GM12891 (cell line): ENCODE measurements at regions not wholly inside any gene's neighbourhood (a gene's known extent, or its start where the extent isn't known, plus 50 kb on each side); places are given as distances from the start of the nearest gene placed in this dataset.

Source experiments
- DNase-seq: peaks from one replicate; pipeline ENCODE4 v3.0.0; 2011; ENCODE audit warnings: low spot score; ENCODE audit not compliant: insufficient read length
- FAIRE-seq: peaks from 2 replicates; lab custom pipeline; 2011; peaks lifted over from hg19 to GRCh38; lab: Jason Lieb, UNC
- PAX5 ChIP-seq: IDR thresholded peaks from 2 replicates; pipeline ENCODE4 v1.6.1; 2011; ENCODE audit warnings: low read length, moderate library complexity, mild to moderate bottlenecking; ENCODE audit not compliant: insufficient read depth, severe bottlenecking
- POLR2A ChIP-seq: IDR thresholded peaks from 2 replicates; pipeline ENCODE4 v1.6.1; 2011; ENCODE audit warnings: low read depth, low read length, control low read depth
- POLR2AphosphoS5 ChIP-seq: IDR thresholded peaks from 2 replicates; pipeline ENCODE4 v1.6.1; 2011; ENCODE audit warnings: low read depth, low read length, control low read depth
- POU2F2 ChIP-seq: IDR thresholded peaks from 2 replicates; pipeline ENCODE4 v1.6.1; 2011; ENCODE audit warnings: low read depth, mild to moderate bottlenecking, control low read depth, low read length, moderate library complexity
- SPI1 ChIP-seq: IDR thresholded peaks from 2 replicates; pipeline ENCODE4 v1.6.1; 2011; ENCODE audit warnings: low read depth, low read length, control low read depth
- TAF1 ChIP-seq: IDR thresholded peaks from 2 replicates; pipeline ENCODE4 v1.6.1; 2011; ENCODE audit warnings: low read depth, low read length, control low read depth

DNA sequence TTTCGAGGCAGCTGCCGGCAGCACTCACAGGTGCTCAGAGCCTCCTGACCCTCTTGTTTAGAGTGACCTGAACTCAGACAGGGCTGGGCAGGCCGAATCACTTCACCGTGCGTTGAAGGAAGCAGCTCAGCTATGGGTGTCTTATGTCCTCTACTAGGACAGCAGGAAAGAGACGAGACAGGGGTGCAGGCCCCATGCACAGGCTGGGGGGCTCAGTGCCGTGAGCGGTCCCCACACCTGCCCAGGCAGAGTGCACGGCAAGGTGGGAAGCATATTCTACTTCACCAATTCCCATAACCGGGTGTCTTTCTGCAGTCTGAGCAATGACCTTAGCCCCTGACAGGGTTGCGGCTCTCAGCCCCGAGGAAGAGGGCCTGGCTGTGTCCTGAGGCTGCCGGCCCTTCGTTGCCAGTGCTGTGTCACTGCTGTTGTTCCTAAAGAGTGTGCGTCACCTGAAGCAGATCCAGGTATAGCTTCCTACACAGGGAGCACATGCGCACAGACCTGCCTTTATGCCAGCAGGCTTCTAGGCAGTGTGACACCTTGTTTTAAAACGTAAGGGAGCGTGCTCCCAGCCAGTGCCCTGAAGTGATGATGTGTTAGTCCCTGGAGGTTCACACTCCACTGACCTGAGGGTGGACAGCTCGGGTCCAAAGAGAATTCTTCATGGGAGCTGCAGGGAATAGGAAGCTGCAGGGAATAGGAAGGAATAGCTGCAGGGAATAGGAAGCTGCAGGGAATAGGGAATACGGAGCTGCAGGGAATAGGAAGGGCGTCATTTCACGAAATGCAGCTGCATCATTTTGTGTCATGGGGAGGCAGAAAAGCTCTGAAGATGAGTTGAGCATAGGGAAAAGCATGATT, 207.9 kb upstream of the SALL3 start:
- no peak for FAIRE-seq
- TF ChIP-seq POLR2AphosphoS5 (no peak), SPI1 (no peak), PAX5 (no peak), POLR2A (no peak), TAF1 (no peak), POU2F2 (no peak)
- DNase-seq = no peak

DNA sequence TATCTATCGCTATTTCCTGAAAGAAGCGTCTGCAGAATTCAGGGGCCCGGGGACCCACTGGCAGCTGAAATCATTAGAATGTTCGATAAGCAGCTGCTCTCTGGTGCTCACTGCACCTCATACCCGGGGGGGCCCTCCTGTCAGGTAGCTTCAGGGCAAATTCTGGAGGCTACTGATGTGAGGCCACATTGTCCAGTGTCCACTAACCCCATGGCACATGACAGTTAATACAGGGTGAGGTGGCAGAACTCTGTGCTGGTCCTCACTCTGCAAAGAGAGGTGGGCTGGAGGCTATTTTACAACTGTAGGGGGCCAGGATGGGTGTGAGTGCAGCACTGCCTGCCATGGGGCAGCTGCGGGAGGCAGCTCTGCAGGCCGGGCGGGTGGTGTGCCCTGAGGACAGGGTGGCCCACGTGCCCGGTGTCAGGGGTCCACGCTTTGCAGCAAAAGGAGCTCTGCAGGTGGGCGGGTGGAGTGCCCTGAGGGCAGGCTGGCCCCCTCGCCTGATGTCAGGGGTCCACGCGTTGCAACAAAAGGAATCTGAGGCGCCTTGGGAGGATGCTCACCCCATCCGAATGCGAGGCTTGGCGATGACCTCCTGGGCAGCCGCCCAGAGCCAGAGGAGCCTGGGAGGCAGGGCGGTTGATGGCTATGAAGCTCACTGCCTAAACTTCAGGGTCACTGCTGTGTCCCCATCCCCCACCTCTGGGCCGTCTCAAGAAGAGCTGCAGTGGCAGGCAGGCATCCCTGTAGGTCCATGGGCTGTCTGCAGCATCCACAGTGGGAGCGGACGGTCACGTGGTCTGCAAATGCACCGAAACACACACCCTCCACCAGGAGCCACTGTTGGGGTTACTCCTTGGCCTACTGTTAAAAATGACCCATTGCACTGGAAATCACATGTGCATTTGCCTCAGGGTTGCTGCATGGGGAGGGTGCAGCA, 207.0 kb upstream of the SALL3 start:
- TF ChIP-seq SPI1 = no peak
- TF ChIP-seq PAX5 = no peak
- TF ChIP-seq TAF1 = no peak
- no peak for TF ChIP-seq POLR2AphosphoS5
- no peak for TF ChIP-seq POU2F2
- TF ChIP-seq POLR2A = no peak
- DNase-seq (no peak), FAIRE-seq (no peak)

DNA sequence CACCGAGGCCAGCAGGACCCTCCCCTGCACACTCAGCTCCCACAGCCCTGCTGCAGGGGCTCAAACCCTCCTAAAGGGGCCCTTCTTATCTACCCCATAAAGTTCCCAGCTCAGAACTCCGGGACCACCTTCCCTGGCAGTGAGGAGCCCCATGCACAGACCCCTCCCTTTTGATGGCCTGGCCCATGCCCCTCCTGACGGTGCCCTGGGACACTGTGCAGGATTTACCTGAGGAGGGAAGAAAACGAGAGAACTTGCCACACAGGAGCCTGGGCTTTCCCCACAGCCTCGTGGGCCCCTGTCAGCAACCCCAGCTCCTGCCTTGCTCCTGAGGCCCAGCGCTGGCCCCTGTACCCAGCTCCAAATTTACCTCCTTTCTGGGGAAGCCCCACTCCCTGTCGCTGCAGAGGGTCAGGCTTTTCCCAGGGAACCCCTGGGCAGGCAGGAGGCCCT, 206.3 kb upstream of the SALL3 start:
- TF ChIP-seq POLR2A = no peak
- TF ChIP-seq POLR2AphosphoS5 = no peak
- TF ChIP-seq PAX5 = no peak
- no peak for TF ChIP-seq POU2F2
- no peak for TF ChIP-seq SPI1
- TF ChIP-seq TAF1 = no peak
- no peak for DNase-seq
- FAIRE-seq = no peak

DNA sequence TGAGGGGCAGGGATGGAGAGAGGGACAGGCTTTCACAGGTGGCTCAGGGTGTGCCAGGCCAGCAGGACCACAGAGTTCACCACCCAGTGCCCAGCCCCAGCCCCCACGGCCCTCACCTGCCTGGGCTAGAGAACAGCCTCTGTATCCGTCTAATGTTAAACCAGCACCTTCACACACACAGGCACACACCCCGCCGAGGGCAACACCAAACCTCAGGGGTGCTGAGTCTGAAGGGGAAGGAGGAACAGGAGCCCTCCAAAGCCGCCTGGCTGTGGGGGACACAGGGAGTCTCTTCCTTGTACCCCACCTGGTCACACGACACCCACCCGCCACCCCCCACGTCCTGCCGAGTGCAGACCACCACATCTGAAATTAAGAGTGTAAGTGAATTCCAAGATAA, 205.8 kb upstream of the SALL3 start:
- FAIRE-seq = no peak
- no peak for DNase-seq
- no peak for TF ChIP-seq SPI1
- TF ChIP-seq PAX5 = no peak

DNA sequence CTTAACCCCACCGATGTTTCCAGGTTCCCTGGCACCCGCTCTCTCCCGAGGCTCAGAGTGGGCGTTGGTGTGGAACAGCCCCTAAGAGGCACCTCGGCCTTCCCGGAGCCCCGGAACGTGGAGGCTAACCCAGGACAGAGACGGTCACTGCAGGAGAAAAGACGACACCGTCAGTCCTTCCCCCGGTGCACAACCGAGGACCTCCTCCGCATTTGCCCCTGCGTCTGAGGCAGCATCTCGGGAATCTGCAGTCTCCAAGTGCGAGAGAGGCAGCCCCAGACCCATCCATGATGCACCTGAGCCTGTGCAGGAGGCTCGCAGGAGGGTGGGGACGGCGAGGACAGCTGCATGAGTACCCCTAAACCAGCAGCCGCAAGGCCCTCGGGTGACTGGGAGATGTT, 204.9 kb upstream of the SALL3 start:
- FAIRE-seq (no peak), DNase-seq (no peak)
- no peak for TF ChIP-seq POLR2AphosphoS5
- no peak for TF ChIP-seq SPI1
- no peak for TF ChIP-seq PAX5
- TF ChIP-seq TAF1 = no peak
- TF ChIP-seq POU2F2 = no peak
- TF ChIP-seq POLR2A = no peak

DNA sequence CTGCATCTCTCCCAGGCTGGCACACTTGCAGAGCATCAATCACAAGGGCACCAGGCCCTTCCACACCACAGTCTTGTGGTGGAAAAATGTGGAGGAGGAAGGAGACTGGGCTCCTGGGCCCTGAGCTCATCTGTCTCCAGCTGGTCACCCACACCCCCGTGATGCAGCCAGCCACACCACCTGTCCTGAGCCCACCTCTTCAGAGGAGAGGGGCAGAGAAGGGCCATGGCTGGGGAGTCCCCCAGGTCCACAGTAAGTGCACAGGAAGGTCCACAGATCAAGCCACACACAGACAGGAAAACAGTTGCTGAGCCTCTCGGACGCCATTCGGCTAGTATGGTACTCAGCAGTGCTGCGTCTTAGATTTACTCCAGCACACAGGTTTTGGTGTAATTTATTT, 203.5 kb upstream of the SALL3 start:
- TF ChIP-seq POLR2A (no peak), POU2F2 (no peak), TAF1 (no peak), SPI1 (no peak), POLR2AphosphoS5 (no peak), PAX5 (no peak)
- no peak for FAIRE-seq
- DNase-seq = no peak

DNA sequence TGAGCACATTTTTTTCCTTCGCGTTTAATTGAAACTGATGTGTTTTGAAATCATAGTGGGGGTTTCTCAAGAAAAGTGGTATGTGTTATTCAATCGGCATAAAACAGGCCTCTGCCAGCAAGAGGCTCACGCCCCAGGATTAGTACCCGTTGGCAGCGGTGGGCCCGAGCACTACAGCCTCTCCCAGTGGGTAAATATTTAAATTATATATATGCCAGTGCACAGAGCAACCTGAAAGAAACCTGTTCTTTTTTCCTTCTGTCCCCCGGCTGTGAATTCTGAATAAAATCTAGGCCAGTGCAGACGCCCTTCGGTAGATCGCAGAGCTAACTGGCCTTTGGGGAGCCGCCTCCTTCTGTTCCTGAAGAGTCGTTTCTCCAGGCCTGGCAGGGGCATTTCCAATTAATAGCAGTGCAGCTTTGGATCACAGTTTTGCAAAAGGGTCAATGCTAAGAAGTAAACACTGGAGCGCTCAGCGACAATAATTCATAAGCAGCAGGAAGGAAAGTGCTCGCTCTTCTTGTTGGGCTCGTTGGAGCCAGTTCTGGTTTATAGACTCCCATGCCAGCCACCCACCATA, 202.8 kb upstream of the SALL3 start:
- DNase-seq (no peak), FAIRE-seq (no peak)
- TF ChIP-seq SPI1 (no peak), POLR2AphosphoS5 (no peak), TAF1 (no peak), POLR2A (no peak), POU2F2 (no peak), PAX5 (no peak)

DNA sequence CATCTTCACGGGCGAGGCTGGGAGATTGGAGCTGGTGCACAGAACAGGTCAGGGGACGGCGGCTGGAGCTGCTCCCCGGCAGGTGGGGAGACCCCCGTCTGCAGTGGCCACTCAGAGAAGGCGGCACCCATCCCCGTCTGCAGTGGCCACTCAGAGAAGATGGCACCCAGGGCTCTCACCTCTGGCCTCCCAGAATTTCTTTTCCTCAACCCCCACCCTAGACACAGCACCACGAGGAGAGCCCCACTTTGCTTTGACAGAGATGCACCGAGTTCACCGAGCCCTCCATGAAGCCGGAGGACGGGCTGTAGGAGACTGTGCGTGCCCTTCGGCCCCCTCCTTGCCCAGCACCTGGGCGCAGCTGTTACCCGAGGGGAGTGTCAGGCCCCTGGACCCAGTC, 201.6 kb upstream of the SALL3 start:
- FAIRE-seq = no peak

DNA sequence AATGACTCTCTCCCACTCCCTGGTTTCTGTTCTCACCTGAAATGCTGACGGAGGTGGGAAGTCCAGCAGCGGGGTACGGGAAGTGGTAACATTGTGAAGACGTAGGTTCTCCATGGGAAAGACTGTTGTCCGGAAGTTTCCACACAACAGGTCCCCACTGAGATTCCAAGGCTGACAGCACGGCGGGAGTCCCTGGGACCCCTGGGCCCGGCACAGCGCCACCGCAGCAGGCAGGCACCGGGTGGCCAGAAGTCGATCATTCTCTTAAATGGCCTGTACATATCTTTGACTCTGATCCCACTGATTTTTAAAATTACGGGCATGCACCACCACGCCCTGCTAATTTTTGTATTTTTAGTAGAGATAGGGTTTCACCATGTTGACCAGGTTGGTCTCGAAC, 201.0 kb upstream of the SALL3 start:
- DNase-seq (no peak), FAIRE-seq (no peak)
- TF ChIP-seq SPI1 (no peak), PAX5 (no peak), POLR2AphosphoS5 (no peak), POLR2A (no peak), TAF1 (no peak), POU2F2 (no peak)

More for the DNA sequence above, 201.6 kb upstream of the SALL3 start:
- DNase-seq = no peak
- TF ChIP-seq PAX5 (no peak), POU2F2 (no peak), POLR2AphosphoS5 (no peak), POLR2A (no peak), TAF1 (no peak)
